K562 (cell line): ENCODE measurements at regions not wholly inside any gene's neighbourhood (a gene's known extent, or its start where the extent isn't known, plus 50 kb on each side); places are given as distances from the start of the nearest gene placed in this dataset.

ENCODE experiments used
- ATF2 ChIP-seq: sonication (generic); formaldehyde crosslinking; IDR thresholded peaks from 2 replicates; pipeline ENCODE4 v1.8.1; 2022; ENCODE audit warnings: missing genetic modification reagents
- CUX1 ChIP-seq: fragments of 200-800 bp; sonication (Bioruptor generic); IDR thresholded peaks from 2 replicates; pipeline ENCODE4 v1.6.1; 2016; ENCODE audit warnings: missing genetic modification characterization, missing compliant biosample characterization
- HDAC6 ChIP-seq: IDR thresholded peaks from 2 replicates; pipeline ENCODE4 v1.6.1; 2012; ENCODE audit warnings: low read depth, mild to moderate bottlenecking, control low read depth, inconsistent platforms, low read length, moderate library complexity
- MXD1 ChIP-seq: fragments of 250-450 bp; sonication (Bioruptor Pico); IDR thresholded peaks from 2 replicates; pipeline ENCODE4 v1.8.0; 2021; ENCODE audit warnings: borderline replicate concordance, mild to moderate bottlenecking, moderate library complexity; ENCODE audit not compliant: poor library complexity, severe bottlenecking
- NFYB ChIP-seq: IDR thresholded peaks from 2 replicates; pipeline ENCODE4 v1.6.1; 2011; ENCODE audit warnings: mild to moderate bottlenecking, moderate library complexity; ENCODE audit not compliant: insufficient read length; ENCODE audit errors: extremely low read depth
- ZNF232 ChIP-seq: sonication (generic); formaldehyde crosslinking; IDR thresholded peaks from 2 replicates; pipeline ENCODE4 v1.8.0; 2022; ENCODE audit warnings: mild to moderate bottlenecking, missing genetic modification reagents

GRCh38 chrX:6849716-6850414 lies 297.6 kb upstream of the STS start:
- no peak for TF ChIP-seq CUX1 (CRISPR knock-in tag)
- TF ChIP-seq ATF2 (CRISPR knock-in tag), result no peak
- no peak for TF ChIP-seq MXD1
- TF ChIP-seq NFYB, result no peak
- no peak for TF ChIP-seq ZNF232 (CRISPR knock-in tag)
- TF ChIP-seq HDAC6, result no peak
